Skeletal muscle satellite cell (primary cell): ENCODE measurements at regions not wholly inside any gene's neighbourhood (a gene's known extent, or its start where the extent isn't known, plus 50 kb on each side); places are given as distances from the start of the nearest gene placed in this dataset.
A peak's percentile ranks its signal among the peaks of the same experiment; 100 is the strongest.
"Not testable (repeated sequence)": the region's sequence is repeated elsewhere in the genome, so short reads cannot be mapped to it uniquely, and the experiment has no call there.

Experiments
- H3K27me3 ChIP-seq: 2 replicates; pipeline ENCODE4 v1.7.0; 2013; ENCODE audit warnings: low read length; ENCODE audit not compliant: control insufficient read depth, insufficient read depth
- H3K36me3 ChIP-seq: 2 replicates; pipeline ENCODE4 v1.7.0; 2013; ENCODE audit warnings: mild to moderate bottlenecking, control low read depth, low read length; ENCODE audit not compliant: insufficient read depth
- H3K4me1 ChIP-seq: 2 replicates; pipeline ENCODE4 v1.7.0; 2013; ENCODE audit warnings: low read length; ENCODE audit not compliant: control insufficient read depth, insufficient read depth
- H3K4me2 ChIP-seq: 2 replicates; pipeline ENCODE4 v1.7.0; 2013; ENCODE audit warnings: mild to moderate bottlenecking, low read length
- H3K4me3 ChIP-seq: 2 replicates; pipeline ENCODE4 v1.7.0; 2013; ENCODE audit warnings: low read length
- H3K9ac ChIP-seq: 2 replicates; pipeline ENCODE4 v1.7.0; 2013; ENCODE audit warnings: mild to moderate bottlenecking, low read depth, low read length, moderate library complexity
- H3K9me3 ChIP-seq: replicated peaks from 2 replicates; pipeline ENCODE4 v1.7.0; 2013; ENCODE audit warnings: mild to moderate bottlenecking, control low read depth, low read length

DNA sequence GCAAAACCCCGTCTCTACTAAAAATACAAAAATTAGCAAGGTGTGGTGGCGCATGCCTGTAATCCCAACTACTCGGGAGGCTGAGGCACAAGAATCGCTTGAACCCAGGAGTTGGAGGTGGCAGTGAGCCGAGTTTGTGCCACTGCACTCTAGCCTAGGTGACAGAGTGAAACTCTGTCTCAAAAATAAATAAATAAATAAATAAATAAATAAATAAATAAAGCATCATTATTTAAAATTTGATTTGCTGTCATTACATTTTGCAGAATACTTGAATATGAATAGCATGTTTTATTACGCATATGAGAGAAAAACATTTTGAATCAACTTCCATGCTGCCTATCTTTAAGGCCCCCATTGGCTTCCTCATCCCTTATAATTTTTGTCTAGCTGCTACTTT lies 53.4 kb upstream of the MED14 start:
- not testable (repeated sequence) for H3K9me3 ChIP-seq, H3K9ac ChIP-seq, H3K36me3 ChIP-seq, H3K4me3 ChIP-seq, H3K4me1 ChIP-seq, H3K4me2 ChIP-seq
- H3K27me3 ChIP-seq: peaks cover 20% of the 10 kb centered on the region

GRCh38 chrX:40792433-40792832 lies 57.1 kb upstream of the MED14 start:
- H3K4me2 ChIP-seq: no peak overlapping the region
- H3K9me3 ChIP-seq: no peaks in the 10 kb centered on the region
- H3K4me3 ChIP-seq: no peak overlapping the region
- peaks cover 13% of the 10 kb centered on the region for H3K27me3 ChIP-seq
- H3K36me3 ChIP-seq: no peaks in the 10 kb centered on the region
- H3K9ac ChIP-seq: no peak overlapping the region
- peaks cover 8% of the 10 kb centered on the region for H3K4me1 ChIP-seq

GRCh38 chrX:40794829-40795130 lies 59.4 kb upstream of the MED14 start:
- not testable (repeated sequence) for H3K4me1 ChIP-seq, H3K9ac ChIP-seq, H3K9me3 ChIP-seq, H3K36me3 ChIP-seq, H3K27me3 ChIP-seq
- H3K4me3 ChIP-seq: peak overlapping the region; percentile 54
- peak overlapping the region; percentile 83 for H3K4me2 ChIP-seq

- not testable (repeated sequence) for H3K9me3 ChIP-seq, H3K36me3 ChIP-seq, H3K4me2 ChIP-seq, H3K4me3 ChIP-seq, H3K9ac ChIP-seq, H3K4me1 ChIP-seq
- peaks cover 27% of the 10 kb centered on the region for H3K27me3 ChIP-seq
These were observed 64.4 kb upstream of the MED14 start for GRCh38 chrX:40799745-40800144.

DNA sequence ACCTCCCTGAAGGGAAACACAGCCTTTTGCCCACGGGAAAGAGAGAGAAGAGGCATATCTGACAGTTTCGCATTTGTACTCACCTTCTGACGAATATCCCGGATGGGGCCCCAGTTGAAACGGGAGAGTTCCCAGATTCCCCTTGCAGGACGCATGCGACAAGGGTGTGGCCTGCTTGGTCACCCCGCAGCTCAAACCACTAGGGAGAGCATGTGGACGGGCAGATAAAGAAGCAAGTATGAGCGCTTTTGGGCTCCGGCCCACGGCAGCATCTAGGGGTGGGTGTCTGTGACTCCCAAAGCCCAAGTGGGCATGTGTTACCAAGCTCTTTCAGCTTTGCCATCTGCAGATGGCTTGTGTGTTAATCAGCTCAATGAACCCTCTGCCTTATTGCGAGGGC lies 70.1 kb upstream of the MED14 start:
- H3K4me2 ChIP-seq: no peak overlapping the region
- no peak overlapping the region for H3K4me3 ChIP-seq
- H3K9me3 ChIP-seq: no peaks in the 10 kb centered on the region
- peaks cover 31% of the 10 kb centered on the region for H3K27me3 ChIP-seq
- H3K4me1 ChIP-seq: no peaks in the 10 kb centered on the region
- H3K9ac ChIP-seq: no peak overlapping the region
- no peaks in the 10 kb centered on the region for H3K36me3 ChIP-seq

DNA sequence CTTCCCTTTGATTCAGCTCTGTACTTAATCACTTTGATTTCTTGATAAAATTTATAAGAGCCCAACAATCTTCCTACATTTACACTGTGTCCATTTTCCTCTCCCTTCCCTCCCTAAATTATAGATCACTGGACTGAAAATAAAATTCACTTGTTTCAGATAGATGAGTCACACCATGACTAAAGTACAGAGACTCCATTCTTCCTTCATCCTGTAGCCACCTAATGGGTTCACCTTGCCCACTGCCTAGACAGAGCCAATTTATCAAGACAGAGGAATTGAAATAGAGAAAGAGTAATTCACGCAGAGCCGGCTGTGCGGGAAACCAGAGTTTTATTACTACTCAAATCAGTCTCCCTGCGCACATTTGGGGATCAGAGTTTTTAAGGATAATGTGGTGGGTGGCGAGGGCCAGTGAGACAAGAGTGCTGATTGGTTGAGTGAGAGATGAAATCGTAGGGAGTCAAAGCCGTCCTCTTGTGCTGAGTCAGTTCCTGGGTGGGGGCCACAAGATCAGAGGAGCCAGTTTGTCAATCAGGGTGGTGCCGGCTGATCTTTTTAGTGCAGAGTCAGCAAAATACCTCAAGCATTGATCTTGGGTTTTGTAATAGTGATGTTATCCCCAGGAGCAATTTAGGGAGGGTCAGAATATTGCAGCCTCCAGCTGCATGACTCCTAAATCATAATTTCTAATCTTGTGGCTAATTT lies 71.3 kb upstream of the MED14 start:
- H3K4me1 ChIP-seq: no peaks in the 10 kb centered on the region
- no peaks in the 10 kb centered on the region for H3K9me3 ChIP-seq
- no peaks in the 10 kb centered on the region for H3K36me3 ChIP-seq
- no peak overlapping the region for H3K4me3 ChIP-seq
- H3K9ac ChIP-seq: no peak overlapping the region
- H3K27me3 ChIP-seq: peaks cover 21% of the 10 kb centered on the region
- no peak overlapping the region for H3K4me2 ChIP-seq

GRCh38 chrX:40807384-40807783 lies 72.0 kb upstream of the MED14 start:
- Histone ChIP-seq H3K36me3 (no peaks in the 10 kb centered on the region), H3K4me1 (no peaks in the 10 kb centered on the region), H3K27me3 (peaks cover 19% of the 10 kb centered on the region), H3K9ac (no peak overlapping the region), H3K9me3 (no peaks in the 10 kb centered on the region), H3K4me2 (no peak overlapping the region), H3K4me3 (no peak overlapping the region)

DNA sequence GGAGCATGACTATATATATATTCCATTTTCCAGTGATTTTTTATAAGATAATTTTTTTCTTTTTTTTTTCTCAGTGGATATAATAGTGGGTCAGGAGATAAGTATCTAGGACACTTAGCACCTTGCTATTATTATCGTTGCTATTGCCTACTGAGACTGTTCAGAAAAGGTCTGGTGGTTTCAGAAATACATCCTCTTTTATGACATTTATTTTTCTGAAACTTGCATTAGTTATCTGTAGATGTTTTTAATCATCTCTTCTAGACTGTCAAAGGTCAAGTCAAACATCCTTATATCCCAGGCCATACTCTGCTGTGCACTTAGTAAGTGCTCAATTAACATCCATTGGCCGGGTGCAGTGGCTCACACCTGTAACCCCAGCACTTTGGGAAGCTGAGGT lies 72.9 kb upstream of the MED14 start:
- H3K9ac ChIP-seq: no peak overlapping the region
- no peak overlapping the region for H3K4me2 ChIP-seq
- no peak overlapping the region for H3K4me3 ChIP-seq
- no peaks in the 10 kb centered on the region for H3K9me3 ChIP-seq
- no peaks in the 10 kb centered on the region for H3K36me3 ChIP-seq
- H3K27me3 ChIP-seq: peaks cover 12% of the 10 kb centered on the region
- no peaks in the 10 kb centered on the region for H3K4me1 ChIP-seq

DNA sequence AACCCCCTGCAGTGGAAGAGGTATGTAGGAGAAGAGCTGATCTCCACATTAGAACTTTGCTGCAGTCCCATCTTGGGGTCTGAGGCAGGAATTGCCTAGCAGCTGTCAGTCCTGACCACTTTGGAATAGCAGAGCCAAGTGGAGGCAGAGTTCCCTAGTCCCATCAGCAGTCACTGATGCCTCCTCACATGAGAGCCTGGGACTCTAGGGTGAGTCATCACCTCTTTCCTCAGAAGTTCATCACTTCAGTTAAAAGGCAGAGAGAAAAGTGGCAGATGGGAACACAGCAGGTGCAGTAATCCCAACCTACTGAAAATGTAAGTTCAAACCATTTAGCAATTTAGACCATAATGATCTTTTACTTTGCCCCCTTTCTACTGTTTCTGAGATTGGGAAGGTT lies 73.9 kb upstream of the MED14 start:
- no peak overlapping the region for H3K4me2 ChIP-seq
- H3K9me3 ChIP-seq: no peaks in the 10 kb centered on the region
- H3K4me3 ChIP-seq: no peak overlapping the region
- no peaks in the 10 kb centered on the region for H3K4me1 ChIP-seq
- H3K27me3 ChIP-seq: peaks cover 6% of the 10 kb centered on the region
- no peaks in the 10 kb centered on the region for H3K36me3 ChIP-seq
- no peak overlapping the region for H3K9ac ChIP-seq

- not testable (repeated sequence) for H3K4me1 ChIP-seq, H3K9me3 ChIP-seq, H3K27me3 ChIP-seq, H3K4me3 ChIP-seq, H3K9ac ChIP-seq, H3K36me3 ChIP-seq, H3K4me2 ChIP-seq
These were observed 79.7 kb upstream of the MED14 start for GRCh38 chrX:40815045-40815444.

DNA sequence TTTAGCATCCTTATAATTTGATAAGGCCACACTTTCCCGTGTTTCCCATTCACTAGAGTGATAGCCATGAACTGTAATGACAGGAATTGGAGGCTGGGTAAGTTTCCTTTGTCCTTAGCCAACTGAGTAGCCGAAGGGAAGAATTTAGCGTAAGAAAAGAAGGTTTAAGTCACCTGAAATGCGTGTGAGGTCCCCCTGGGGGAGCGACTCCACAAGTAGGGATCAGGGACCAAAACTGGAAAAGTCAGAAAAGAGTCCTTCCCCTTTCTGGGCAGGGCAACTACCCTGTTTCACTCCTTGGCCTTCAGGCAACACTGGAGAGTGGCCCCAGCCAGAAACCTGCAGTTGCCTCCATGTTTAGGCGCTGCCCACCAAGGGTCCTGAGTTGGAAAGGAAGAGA lies 81.6 kb upstream of the MED14 start:
- H3K4me2 ChIP-seq: no peak overlapping the region
- H3K9me3 ChIP-seq: no peaks in the 10 kb centered on the region
- H3K4me1 ChIP-seq: no peaks in the 10 kb centered on the region
- H3K4me3 ChIP-seq: no peak overlapping the region
- peaks cover 3% of the 10 kb centered on the region for H3K27me3 ChIP-seq
- no peaks in the 10 kb centered on the region for H3K36me3 ChIP-seq
- H3K9ac ChIP-seq: no peak overlapping the region

DNA sequence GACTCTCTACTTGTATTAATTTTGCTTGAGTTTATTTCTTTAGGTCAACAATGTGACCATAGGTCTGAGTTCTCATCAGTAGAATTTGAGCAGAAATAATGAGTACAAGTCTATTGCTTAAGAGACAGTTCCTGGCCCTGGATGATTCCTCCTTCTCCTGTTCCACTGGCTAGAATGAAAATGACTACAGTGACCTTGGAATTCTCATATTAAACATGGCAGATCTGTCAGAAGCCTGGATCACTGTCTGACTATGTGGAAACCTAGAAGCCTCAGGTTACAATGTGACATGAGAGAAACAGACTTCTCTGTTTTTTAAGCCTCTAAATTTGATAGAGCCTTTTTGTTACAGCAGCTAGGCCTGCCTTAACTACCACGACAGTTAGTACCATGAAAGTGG lies 82.9 kb upstream of the MED14 start:
- Histone ChIP-seq H3K4me3 (no peak overlapping the region), H3K9me3 (no peaks in the 10 kb centered on the region), H3K27me3 (peaks cover 3% of the 10 kb centered on the region), H3K36me3 (no peaks in the 10 kb centered on the region), H3K4me2 (no peak overlapping the region), H3K9ac (no peak overlapping the region), H3K4me1 (no peaks in the 10 kb centered on the region)
